B cell (primary cell): ENCODE measurements at regions not wholly inside any gene's neighbourhood (a gene's known extent, or its start where the extent isn't known, plus 50 kb on each side); places are given as distances from the start of the nearest gene placed in this dataset.

Experiments used
- EZH2 ChIP-seq: IDR thresholded peaks from 2 replicates; pipeline ENCODE4 v1.6.1; 2012; ENCODE audit warnings: borderline replicate concordance, low read depth, mild to moderate bottlenecking, moderate library complexity, low read length; ENCODE audit not compliant: insufficient read depth, poor library complexity, severe bottlenecking
- TF ChIP-seq, protein P1 (sequence below): fragments of 200-600 bp; IDR thresholded peaks from one replicate; pipeline ENCODE4 v1.8.0; 2022; ENCODE audit warnings: antibody characterized with exemption, mild to moderate bottlenecking

GRCh38 chr3:165683947-165684346 is 153.3 kb downstream of the BCHE start:
- TF ChIP-seq, protein P1, sequence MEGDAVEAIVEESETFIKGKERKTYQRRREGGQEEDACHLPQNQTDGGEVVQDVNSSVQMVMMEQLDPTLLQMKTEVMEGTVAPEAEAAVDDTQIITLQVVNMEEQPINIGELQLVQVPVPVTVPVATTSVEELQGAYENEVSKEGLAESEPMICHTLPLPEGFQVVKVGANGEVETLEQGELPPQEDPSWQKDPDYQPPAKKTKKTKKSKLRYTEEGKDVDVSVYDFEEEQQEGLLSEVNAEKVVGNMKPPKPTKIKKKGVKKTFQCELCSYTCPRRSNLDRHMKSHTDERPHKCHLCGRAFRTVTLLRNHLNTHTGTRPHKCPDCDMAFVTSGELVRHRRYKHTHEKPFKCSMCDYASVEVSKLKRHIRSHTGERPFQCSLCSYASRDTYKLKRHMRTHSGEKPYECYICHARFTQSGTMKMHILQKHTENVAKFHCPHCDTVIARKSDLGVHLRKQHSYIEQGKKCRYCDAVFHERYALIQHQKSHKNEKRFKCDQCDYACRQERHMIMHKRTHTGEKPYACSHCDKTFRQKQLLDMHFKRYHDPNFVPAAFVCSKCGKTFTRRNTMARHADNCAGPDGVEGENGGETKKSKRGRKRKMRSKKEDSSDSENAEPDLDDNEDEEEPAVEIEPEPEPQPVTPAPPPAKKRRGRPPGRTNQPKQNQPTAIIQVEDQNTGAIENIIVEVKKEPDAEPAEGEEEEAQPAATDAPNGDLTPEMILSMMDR = no peak
- no peak for TF ChIP-seq EZH2
